OCI-LY1 (cell line): ENCODE measurements at regions not wholly inside any gene's neighbourhood (a gene's known extent, or its start where the extent isn't known, plus 50 kb on each side); places are given as distances from the start of the nearest gene placed in this dataset.

Experiments used
- CTCF ChIP-seq: fragments of 200-600 bp; sonication (generic), shearing (Covaris generic); IDR thresholded peaks from 2 replicates; pipeline ENCODE4 v1.5.1; 2017; ENCODE audit warnings: mild to moderate bottlenecking, antibody characterized with exemption, low read length, moderate library complexity, mixed read lengths
- EZH2 ChIP-seq: fragments of 200-600 bp; sonication (generic), shearing (Covaris generic); IDR thresholded peaks from 2 replicates; pipeline ENCODE4 v1.8.0; 2017; ENCODE audit warnings: borderline replicate concordance, mixed run types, mild to moderate bottlenecking, antibody characterized with exemption, low read length, moderate library complexity, mixed read lengths

- TF ChIP-seq CTCF (no peak), EZH2 (no peak)
Measured at GRCh38 chr11:103727262-103727661, 309.2 kb upstream of the DDI1 start.
